Forelimb muscle (tissue), 1 donor: ENCODE measurements at regions not wholly inside any gene's neighbourhood (a gene's known extent, or its start where the extent isn't known, plus 50 kb on each side); places are given as distances from the start of the nearest gene placed in this dataset.
"Not testable (repeated sequence)": the region's sequence is repeated elsewhere in the genome, so short reads cannot be mapped to it uniquely, and the experiment has no call there.

Source experiments
- DNase-seq: peaks from one replicate; pipeline ENCODE4 v3.0.0-alpha.2; 2013; ENCODE audit warnings: low read depth

DNA sequence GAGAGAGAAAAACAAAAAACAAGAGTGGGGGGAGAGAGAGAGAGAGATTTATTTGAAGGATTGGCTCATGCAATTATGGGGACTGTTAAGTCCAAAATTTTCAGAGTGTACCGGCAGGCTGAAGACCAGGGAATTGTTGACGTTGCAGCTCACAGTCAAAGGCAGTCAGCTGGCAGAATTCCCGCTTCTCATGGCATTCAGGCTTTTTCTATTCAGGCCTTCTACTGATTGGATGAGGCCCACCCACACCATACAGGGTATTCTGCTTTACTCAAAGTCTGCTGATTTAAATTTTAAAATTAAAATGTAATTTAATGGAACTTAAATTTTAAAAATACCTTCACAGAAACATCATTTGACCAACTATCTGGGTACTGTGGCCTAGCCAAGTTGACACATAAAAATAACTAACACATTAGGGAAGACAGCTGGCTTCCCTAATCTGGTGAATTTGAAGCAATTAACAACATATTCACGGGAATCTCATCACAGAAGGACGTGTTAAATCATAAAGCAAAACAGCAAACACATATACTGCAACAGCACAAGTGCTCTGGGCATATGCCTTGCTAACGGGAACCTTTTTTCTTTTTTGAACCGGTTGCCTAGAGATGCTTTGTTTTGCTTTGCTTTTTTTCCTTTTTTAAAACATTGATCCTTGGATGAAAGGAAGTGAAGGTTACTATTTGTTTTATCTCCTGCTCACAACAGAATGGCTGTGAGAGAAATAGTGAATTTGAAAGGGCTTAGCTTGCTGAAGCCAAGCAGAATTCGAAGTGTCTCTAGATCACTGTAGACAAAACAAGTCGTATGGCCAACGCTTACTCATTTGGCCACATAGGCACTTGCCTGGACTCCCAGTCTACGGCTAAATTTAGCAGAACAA lies 505.1 kb downstream of the IRS2 start:
- no peak for DNase-seq

DNA sequence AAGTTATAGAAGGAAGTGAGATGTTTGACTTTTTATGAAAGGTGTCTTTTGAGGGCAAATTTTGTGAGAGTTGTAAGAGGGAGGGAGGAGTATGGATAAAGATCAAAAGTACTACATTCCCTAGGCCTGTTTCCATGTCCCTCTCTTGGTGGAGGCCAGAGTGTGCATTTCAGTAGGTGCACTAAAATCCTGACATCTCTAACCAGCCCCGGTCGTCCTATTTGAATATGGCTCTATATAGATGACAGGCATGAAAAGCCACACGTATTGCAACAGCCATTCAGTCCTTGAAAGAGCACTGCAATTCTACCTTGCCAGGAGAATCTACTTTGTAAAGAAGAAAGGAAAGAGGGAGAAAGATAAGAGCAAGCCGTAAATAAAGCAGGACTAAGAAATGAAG lies 510.1 kb downstream of the IRS2 start:
- DNase-seq: no peak

DNA sequence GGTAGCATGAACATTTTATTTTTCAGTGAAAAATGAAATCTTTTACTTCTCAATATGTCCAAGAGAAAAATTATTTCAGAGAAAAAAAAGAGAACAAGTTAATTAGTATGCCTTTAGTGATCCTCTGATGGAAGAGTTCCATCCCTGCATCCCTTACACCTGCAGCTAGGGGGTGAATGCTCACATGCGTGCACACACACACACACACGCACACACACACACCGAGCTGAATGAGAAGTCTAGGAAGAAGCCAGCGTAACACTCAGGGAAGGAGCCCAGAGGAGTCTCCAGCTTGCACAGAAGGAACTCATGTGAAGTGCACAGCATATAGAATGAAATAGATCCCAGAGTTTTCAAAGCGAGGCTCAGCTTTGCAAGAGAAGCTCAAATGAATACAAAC lies 510.5 kb downstream of the IRS2 start:
- no peak for DNase-seq

DNA sequence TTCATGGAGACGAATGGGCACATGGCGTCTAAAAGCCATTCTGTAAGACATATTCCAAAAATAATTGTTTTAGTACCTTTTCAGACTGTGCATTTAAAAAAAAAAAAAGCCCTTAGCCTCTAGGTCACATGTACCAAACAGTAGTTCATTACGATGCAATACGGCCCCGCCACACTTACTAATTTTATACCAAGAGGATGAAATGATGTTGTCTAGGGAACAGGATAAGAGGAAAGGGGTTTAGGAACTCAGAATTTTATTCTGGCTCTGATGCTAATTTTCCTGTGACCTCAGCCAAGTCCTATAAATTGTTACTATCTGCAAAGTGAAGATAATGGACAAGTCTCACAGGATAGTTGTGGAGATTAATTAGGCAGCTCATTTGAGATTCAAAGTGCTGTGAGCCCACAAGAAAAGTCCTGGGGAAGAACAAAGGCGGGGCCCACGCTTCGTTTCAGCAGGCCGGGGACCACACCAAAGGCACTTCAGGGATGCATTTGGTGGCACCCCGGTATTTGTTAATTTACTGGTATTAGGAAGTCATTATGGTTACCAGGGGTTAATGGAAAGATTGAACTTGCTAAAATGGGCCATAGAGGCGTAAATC lies 511.1 kb downstream of the IRS2 start:
- no peak for DNase-seq

DNA sequence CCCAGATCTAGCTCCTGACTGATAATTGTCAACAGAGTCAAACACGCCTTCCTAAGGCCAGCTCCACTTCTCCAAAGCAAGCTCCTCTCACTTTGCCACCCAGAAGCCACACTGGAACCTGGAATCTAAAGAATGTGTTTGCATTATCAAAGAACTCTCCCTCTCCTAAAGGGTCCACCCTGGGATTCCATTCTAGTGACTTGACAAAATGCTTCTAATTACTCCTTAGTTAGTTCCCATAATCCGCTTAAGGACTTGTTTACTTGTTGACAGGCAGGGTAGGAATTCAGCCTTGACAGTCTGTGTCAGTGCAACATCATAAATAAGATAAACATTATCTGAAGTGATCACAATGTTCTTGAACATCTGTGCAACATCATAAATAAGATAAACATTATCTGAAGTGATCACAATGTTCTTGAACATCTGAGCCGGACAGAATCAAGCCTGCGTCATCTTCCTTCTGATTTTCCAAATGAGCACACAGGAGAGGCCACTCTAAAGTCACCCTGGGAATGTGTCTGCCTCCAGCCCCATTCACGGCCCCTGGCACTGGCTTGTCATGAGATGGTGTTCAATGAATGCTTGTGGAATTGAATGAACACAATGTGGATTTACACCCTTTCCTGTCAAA lies 512.1 kb downstream of the IRS2 start:
- no peak for DNase-seq

DNA sequence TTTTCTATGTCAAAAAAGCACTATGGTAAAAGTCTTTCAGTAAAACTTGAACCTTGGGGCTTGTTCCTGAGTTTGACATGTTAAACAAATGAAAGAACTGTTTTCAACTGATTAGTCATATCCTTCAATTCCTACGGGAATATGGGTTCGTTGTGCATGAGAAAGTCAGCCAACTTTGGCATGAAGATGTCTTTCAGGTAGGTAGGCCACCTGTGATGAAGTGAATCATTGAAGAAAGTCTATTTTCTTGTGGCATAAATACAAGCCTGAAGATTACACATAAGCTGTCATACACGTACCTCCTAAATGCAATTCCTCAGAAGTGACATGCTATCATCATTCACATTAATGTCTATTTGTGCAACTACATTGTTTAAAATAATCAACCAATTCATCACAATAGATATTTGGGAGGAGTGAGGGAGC lies 513.0 kb downstream of the IRS2 start:
- DNase-seq: no peak

DNA sequence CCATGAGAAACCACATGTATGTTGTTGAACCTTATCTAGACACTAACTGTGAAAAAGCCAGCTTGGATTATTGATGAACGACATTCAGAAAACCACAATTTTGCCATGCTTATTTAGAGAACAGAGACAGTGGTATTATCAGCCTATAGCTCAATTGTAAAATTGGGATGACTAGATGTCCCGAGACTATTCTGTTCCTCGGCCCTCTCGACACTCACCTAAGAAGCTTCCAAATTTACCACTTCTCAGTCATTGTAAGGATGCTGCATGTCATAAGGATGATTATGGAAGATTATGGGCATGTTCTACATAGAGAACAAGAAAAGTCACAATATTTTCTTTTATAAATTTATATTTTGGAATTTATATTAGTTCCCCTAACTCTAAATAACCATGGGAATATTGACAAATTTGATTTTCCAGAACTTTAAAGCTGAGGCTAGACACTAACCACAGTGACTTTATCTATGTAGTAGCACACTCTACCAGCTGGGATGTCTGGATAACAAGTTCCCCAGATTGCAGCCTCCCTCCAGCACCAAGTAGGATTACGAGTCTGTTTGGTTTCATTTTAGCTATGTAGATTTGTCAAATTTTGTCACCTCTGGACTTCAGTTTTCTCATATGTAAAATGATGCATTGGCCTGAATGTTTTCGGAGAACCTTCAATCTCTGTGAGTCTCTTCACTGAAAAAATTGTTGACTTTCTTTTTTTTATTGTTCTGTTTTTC lies 513.6 kb downstream of the IRS2 start:
- no peak for DNase-seq

DNA sequence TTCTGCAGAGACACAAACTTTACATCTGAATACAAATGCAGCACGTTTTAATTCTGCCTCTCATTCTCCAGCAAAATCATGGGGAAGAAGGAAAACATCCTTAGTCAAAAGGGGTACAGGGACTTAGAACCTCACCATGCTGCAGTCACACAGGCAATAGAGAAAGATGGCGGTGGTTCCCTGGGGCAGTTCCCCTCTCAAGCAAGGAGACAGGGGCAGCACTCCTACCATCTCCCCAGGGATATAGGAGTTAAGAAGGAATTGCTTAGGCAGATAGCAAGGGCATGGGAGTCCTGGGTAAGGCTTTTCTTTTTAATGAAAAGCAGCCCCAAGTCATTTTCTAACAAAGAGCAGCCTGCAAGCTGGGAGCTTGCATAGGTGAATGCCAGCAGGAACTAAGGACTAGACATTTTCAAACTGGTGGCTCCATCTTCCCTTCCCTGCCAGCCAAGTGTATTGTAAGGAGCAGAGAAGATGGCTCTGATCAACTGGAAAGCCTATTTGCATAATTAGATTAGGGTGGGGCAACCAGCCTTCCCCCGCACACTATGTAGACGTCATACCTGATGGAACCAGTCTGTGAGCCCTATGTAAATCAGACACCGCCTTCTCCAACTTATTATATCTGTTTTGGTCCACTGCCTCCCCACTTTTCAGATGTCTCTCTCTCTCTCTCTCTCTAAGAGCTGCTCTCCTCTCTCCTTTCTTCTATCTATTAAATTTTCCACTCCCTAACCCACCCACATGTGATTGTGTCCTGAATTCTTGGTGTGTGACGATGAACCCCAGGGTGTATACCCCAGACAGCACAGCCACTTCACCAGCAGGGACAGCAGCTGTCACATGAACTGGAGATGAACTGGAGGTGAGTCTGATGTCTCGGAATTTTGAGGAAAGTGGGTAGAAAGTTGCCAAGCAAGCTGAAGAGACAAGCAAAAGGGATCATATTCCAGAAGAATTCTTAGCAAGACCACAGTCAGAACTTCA lies 514.5 kb downstream of the IRS2 start:
- no peak for DNase-seq

DNA sequence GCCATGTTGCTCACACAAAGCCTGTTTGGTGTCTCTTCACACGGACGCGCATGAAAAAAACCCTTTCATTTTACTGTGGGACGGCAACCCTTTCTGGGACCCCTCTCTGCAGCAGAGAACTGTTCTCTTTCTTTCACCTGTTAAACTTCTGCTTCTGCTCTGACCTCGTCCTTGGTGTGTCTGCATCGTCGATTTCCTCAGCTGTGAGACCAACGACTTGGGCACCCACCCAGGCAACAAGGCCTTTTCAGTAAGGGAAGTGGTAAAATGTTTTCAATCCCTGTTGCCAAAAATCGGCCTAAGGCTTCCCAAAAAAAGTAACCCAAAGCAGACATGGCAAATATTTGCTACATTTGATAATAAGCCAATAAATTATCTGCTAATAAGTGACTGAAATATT lies 515.3 kb downstream of the IRS2 start:
- DNase-seq: no peak

DNA sequence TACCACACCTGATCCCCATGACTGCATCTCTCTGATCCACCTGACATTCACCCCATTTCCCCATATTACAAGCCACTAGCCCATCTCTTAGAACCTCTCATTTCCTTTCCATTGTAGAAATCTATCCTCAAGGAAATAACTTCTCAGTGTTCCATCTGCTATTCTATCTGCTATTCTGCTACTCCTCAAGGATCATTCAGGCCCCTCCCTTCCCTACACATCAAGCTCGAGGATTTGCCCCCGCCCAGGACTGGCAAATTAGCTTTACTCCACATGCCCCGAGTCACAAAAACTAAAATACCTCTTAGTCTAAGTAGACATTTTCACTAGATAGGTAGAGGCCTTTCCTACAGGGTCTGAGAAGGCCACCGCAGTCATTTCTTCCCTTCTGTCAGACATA lies 517.0 kb downstream of the IRS2 start:
- not testable (repeated sequence) for DNase-seq

DNA sequence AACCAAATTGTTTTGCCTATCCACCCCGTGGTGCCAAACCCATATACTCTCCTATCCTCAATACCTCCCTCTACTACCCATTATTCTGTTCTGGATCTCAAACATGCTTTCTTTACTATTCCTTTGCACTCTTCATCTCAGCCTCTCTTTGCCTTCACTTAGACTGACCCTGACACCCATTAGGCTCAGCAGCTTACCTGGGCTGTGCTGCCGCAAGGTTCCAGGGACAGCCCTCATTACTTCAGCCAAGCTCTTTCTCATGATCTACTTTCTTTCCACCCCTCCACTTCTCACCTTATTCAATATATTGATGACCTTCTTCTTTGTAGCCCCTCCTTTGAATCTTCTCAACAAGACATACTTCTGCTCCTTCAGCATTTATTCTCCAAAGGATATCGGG lies 517.9 kb downstream of the IRS2 start:
- not testable (repeated sequence) for DNase-seq

DNA sequence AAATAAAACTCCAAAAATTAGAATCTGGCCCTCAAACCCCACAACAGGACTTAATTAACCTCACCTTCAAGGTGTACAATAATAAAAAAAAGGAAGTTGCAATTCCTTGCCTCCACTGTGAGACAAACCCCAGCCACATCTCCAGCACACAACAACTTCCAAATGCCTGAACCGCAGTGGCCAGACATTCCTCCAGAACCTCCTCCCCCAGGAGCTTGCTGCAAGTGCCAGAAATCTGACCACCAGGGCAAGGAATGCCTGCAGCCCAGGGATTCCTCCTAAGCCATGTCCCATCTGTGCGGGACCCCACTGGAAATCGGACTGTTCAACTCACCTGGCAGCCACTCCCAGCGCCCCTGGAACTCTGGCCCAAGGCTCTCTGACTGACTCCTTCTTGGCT lies 519.0 kb downstream of the IRS2 start:
- DNase-seq: not testable (repeated sequence)

DNA sequence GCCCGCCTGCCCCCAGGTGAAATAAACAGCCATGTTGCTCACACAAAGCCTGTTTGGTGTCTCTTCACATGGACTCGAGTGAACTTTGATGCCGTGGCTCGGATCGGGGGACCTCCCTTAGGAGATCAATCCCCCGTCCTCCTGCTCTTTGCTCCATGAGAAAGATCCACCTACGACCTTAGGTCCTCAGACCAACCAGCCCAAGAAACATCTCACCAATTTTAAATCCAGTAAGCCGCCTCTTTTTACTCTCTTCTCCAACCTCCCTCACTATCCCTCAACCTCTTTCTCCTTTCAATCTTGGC lies 521.0 kb downstream of the IRS2 start:
- DNase-seq: not testable (repeated sequence)

DNA sequence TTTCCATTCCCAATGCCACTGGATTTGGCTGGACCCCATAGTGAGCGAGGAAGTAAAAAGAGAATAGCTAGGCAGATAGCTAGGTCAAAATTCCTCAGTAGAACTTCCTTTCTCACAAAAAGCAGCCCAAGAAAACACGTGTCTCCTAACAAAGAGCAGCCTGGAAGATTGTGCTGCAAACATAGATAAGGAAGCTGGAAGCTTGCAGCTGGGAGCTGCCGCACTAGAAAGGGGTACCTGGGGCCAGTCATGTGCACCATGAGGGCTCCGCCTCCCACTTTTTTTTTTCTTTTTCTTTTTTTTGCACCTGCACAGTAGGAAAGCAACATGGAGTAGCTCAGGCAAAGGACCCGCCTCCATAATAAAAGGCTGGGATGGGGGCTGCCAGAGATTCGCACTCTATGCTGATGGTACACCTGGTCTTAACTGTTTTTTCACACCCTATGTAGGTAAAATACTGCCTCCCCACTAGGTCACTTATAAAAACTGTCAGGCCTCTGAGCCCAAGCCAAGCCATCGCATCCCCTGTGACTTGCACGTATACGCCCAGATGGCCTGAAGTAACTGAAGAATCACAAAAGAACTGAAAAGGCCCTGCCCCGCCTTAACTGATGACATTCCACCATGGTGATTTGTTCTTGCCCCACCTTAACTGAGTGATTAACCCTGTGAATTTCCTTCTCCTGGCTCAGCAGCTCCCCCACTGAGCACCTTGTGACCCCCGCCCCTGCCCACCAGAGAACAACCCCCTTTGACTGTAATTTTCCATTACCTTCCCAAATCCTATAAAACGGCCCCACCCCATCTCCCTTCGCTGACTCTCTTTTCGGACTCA lies 521.6 kb downstream of the IRS2 start:
- DNase-seq: not testable (repeated sequence)

DNA sequence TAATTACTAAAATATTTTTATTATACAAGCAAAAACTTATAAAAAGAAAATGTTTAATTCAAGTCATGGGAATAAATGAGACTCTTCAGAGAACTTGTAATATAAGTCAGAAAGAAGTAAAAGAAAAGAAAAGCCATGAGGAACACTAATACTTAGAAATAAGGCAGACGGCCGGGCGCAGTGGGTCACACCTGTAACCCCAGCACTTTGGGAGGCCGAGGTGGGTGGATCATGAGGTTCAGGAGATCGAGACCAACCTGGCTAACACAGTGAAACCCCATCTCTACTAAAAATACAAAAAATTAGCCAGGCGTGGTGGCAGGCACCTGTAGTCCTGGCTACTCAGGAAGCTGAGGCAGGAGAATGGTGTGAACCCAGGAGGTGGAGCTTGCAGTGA lies 528.6 kb downstream of the IRS2 start:
- DNase-seq: not testable (repeated sequence)
